CD4-positive, alpha-beta T cell treated with Interleukin-10 for 1 hour (primary cell): ENCODE measurements at regions not wholly inside any gene's neighbourhood (a gene's known extent, or its start where the extent isn't known, plus 50 kb on each side); places are given as distances from the start of the nearest gene placed in this dataset.

Experiments used
- DNase-seq: peaks from one replicate; pipeline ENCODE4 v3.0.0-alpha.2; 2020

DNA sequence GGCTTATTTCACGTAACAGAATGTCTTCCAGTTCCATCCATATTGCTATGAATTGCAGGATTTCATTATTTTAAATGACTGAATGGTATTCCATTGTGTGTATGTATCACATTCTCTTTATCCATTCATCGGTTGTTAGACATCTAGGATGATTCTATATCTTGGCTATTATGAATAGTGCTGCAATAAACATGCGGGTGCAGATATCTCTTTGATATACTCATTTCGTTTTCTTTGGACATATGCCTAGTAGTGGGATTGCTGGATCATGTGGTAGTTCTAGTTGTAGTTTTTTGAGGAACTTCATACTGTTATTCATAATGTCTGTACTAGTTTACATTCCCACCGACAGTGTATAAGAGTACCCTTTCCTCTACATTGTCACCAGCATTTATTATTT lies 460.5 kb downstream of the MAN2A1 start:
- DNase-seq: no peak

DNA sequence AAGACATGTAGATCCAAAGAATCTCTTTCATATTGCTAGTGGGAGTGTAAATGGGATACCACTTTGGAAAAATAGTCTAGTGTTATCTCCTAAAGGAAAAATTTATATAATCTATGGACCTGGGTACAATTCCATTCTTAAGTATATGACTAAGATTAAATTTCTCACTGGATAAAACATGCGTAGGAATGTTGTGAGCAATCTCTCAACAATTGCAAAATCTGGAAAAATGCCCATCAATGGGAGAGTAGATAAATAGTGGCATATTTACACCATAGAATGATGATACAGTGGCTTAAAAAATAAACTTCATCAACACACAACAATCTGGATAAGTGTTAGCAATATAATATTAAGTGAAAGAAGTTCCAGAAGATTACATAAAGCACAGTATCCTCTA lies 469.5 kb downstream of the MAN2A1 start:
- no peak for DNase-seq

DNA sequence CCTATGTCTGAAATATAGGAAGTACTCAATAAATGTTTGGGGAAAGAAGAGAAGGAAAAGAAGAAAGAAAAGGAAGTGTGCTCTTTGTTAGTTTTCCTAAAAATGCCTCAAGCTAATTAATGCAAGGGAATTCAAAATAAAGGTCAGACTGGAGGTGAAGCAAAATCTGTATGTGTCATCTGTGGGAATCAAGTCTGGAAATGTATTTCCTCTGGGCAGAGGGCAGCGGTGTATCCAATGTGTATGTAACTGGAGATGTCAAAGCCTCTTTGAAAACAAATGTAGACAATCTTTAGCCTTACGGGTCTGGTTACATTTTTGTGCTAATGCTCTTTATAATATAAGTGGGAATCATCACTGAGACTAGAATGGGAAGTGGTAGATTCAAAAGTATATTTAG lies 471.4 kb downstream of the MAN2A1 start:
- DNase-seq: no peak

- DNase-seq: no peak
Measured at GRCh38 chr5:110165366-110165765, 475.6 kb downstream of the MAN2A1 start.

GRCh38 chr5:110167384-110167783 lies 477.7 kb downstream of the MAN2A1 start:
- no peak for DNase-seq

DNA sequence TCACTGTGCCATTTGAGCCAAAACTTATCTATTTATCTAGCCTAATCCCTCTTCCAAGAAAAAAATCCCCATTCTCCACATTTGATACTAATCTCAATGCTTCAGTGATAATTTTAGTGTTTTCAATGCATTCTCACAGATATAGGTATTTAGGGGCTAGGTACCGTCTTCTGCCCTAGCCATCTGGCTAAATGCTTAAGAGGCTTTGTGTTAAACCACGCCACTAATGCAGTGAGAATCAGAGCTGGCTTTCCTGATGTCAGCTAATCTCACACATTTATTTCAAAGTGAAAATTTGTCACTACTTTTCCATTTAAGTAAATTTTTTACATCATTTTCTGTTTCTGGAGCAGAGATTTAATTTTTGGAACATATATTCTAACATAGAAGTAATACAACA lies 479.7 kb downstream of the MAN2A1 start:
- no peak for DNase-seq

DNA sequence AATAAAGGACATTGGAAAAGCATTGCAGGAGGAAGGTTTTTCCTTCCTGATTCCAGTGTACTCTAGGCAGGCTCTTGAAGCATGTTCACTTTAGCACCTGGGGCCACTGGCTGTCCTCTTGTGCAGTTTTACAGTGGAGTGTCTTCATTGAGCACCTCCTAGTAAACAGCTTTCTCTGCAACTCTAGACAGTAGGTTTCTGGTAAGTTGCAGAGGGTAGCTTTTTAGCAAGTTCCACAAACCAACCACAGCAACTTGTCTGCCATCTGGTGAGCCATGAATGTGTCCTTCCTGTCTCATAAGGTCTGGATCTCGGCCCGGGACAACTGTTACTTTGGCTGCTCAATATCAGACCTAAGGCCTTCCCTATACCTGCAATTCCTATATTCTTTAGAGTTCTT lies 488.0 kb downstream of the MAN2A1 start:
- DNase-seq: no peak

DNA sequence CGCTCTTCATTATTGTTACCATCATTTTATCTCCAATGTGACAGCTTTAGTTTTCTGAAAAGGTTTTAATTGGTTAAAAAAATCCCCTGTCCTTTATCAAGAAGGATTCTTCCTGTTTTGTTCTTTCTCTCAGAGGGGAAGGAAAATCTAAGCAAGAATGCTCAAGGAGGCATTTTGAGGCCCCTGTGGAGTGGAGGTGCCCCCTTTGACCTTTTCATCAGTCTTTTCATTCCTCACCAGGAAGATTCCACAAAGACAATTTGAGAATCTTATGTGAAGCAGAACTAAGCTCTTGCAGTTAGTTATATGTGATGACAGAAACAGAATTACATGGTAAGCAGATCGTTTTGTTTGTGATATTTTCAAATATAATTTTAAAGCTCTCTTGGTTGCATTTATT lies 489.6 kb downstream of the MAN2A1 start:
- DNase-seq: no peak

DNA sequence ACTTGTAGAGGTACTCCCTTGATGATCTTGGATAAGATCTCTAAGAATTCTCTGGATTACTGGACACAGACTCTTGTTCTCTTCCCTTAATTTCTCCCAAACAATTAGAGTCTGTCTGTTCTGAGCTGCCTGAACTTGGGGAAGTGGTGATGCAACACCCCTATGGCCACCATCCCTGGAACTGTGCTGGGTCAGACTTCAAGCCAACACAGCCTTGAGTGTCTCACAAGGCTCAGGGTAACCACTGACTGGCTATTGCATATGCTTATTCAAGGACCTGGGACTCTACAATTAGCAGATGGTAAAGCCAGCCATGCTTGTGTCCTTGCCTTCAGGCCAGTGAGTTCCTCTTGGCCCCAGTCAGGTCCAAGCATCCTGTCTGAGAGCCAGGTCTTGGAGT lies 504.5 kb downstream of the MAN2A1 start:
- no peak for DNase-seq

DNA sequence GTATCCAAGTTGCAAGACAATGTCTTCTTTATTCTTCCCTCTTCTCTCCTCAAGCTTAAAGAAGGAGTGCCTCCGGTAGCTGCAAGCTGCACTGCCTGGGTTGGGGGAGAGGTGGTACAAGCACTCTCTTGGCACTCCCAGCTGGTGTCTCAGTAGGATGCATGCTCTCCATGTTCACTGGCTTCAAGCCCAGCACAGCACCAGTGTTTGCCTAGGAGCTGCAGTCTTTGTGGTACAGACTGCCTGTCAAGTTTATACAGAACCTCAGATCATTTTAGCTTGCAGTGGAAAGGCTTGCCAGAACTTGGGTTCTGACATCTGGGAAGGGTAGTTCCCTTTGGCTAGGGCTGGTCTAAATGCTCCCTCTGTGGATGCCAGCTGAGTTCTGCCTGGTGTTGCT lies 505.6 kb downstream of the MAN2A1 start:
- no peak for DNase-seq

DNA sequence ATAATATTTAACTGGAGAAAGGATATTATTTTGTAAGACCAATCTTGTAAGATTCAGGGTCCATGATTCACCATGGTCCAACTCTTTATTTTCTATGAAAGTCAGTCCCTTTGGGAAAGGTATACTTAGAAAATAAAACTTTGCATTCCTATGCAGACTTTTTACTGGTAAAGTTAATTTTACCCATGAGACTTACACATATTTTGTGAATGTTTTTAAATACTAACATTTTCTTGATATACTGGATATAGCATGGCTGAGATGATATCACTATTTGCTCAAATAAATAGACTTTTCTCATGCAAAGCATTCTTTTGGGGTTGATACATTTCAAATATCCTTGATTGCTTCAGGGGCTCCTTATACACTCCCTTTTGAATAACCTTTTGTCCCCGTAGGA lies 512.1 kb downstream of the MAN2A1 start:
- no peak for DNase-seq

DNA sequence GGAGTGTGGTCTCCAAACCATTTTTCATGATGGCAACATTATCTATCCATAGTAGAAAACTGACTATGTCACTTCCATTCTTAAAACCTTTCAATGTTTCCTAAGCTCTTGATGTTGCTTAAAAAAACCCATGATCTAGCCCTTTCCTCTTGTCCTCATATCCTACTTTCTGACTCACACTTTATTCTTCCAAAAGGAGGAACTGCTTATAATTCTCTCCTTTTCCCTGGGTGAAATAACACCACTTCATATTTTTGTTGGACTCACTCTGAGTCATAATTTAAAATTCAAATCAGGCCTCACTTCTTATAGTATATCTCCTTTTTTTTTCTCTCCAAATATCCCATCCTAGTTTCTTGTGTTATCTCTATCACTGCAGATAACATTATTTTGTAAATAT lies 513.9 kb downstream of the MAN2A1 start:
- DNase-seq: no peak

- DNase-seq: no peak
Measured at GRCh38 chr5:110209401-110209800, 517.1 kb downstream of the TMEM232 start.

- no peak for DNase-seq
Measured at GRCh38 chr5:110218981-110219380, 507.5 kb downstream of the TMEM232 start.

DNA sequence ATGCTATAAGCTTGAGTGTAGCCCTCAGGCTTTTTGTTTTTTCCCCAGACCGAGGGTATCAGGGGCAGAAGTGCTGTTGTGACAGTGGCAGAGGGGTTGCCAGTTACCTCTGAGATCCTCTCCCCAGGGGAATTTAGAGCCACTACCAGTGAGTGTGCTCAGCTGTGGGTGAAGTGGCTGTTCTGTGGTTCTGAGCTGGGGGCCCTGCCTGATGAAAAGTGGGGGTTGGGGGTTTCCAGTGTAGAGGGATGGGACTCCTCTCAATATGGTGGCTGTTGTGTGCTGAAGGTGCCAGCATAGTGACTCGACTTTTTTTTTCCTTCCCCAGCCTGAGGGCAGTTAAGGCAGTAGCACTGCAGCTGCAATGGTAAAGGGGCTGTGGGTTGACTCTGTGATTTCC lies 506.7 kb downstream of the TMEM232 start:
- DNase-seq: no peak

GRCh38 chr5:110221036-110221435 lies 505.4 kb downstream of the TMEM232 start:
- DNase-seq: no peak

DNA sequence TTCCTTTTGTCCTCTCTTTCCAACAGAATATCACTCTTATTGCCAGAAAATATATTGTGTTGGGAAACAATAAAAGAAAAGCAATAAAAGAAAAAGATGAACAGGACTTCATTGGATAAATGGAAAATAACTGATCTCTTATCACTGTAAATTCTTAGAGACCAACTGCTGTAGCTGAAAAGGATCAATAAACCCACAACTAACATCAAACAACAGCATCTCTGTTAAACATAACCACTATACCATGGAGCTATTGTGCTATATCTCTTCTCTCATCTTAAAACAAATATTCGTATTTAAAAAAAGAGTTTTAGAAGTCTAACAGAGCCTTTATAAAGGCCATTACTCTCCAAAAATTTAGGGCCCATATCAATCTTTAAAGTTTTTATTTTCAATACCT lies 502.4 kb downstream of the TMEM232 start:
- DNase-seq: no peak

GRCh38 chr5:110225949-110226348 lies 500.5 kb downstream of the TMEM232 start:
- no peak for DNase-seq

GRCh38 chr5:110239786-110240185 lies 486.7 kb downstream of the TMEM232 start:
- no peak for DNase-seq

DNA sequence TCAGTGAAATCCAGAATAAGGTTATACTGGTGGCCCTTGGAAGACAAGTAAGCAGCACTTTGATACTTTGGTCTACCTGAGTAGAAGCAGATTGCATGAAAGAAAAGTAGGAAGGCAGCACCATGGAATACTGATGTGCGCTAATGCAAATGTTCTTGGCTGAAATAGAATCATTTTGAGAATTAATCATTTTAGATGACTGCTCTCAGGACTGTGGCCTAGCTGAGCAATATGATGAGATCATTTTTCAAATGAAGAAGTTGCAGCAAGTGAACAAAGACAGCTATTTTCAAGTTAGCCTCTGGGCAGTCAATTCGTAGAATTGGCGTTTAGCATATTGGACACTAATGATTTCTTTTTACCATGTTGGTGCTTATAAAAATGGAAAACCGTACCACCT lies 483.5 kb downstream of the TMEM232 start:
- DNase-seq: no peak

- DNase-seq: no peak
Measured at GRCh38 chr5:110248921-110249320, 477.6 kb downstream of the TMEM232 start.

- DNase-seq: no peak
Measured at GRCh38 chr5:110250355-110250754, 476.1 kb downstream of the TMEM232 start.

GRCh38 chr5:110250755-110251154 lies 475.7 kb downstream of the TMEM232 start:
- no peak for DNase-seq

DNA sequence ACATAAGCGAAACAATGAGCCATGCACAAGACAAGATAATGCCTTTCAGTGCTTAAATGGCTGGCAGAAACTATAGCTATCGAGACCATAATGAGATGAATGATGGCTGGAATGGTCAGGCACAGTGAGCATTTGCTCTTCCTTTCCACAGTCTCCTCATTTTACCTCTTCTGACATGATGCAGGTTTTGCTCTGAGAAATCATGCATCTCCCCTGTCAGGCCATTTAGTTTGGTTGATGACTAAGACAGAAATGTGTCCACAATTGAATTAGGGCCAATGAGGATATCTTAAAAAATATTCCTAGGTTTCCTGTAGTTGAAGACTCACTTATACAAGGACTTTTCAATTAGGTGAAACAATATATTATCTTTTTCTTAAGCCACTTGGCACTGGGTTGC lies 475.1 kb downstream of the TMEM232 start:
- no peak for DNase-seq

- DNase-seq: no peak
Measured at GRCh38 chr5:110255194-110255593, 471.3 kb downstream of the TMEM232 start.

DNA sequence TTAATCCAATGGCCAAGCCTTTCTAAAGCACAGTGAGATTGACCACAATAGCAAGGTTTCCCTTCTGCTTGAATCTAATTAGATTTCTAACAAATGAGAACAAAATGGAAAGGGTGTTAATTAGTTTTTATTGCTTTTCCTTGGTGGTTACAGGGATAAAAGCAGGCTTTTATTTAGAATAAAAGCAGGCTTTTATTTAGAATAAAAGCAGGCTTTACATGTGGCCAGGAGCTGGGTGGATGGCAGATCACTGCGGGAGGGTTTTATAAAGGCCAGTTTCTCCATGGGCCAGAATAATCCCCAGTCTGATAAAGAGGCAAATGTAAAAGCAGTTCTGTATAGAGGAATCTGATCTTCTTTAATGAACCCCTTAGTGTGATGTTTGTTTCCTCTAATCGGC lies 470.2 kb downstream of the TMEM232 start:
- DNase-seq: no peak
